ENCODE measurements at regions not wholly inside any gene's neighbourhood (a gene's known extent, or its start where the extent isn't known, plus 50 kb on each side); places are given as distances from the start of the nearest gene placed in this dataset.

DNA sequence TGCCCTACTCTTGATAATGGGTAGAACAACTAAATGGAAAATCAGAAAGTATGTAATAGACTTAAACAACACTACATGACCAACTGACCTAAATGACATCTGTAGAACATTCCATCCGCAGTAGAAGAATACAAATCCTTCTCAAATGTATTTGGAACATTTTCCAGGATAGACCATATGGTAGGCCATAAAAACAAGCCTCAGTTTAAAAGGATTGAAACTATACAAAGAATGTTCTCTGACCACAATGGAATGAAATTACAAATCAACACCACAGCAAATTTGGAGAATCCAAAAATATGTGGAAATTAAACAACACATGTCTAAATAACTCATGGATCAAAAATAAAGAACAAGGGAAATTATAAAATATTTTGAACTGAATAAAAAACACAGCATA is 189.2 kb downstream of the NDUFS4 start:
- no peak for TF ChIP-seq CTCF (IDR thresholded peaks at IDR 0.05)
- no peak for TF ChIP-seq EZH2 (IDR thresholded peaks at IDR 0.05)
- no peak for TF ChIP-seq EZH2phosphoT487 (IDR thresholded peaks at IDR 0.05)
